Neuronal stem cell (in vitro differentiated cells): ENCODE measurements at regions not wholly inside any gene's neighbourhood (a gene's known extent, or its start where the extent isn't known, plus 50 kb on each side); places are given as distances from the start of the nearest gene placed in this dataset.
"Not testable (repeated sequence)": the region's sequence is repeated elsewhere in the genome, so short reads cannot be mapped to it uniquely, and the experiment has no call there.

ENCODE experiments used
- DNase-seq: peaks from one replicate; pipeline ENCODE4 v3.0.0-alpha.2; 2013; ENCODE audit warnings: low spot score
- H2AFZ ChIP-seq: one replicate; pipeline ENCODE4 v1.6.1; 2013; ENCODE audit warnings: mild to moderate bottlenecking, low read length, inconsistent platforms
- H2AK5ac ChIP-seq: 2 replicates; pipeline ENCODE4 v1.6.1; 2013; ENCODE audit warnings: low read depth, mild to moderate bottlenecking, inconsistent platforms, low read length, moderate library complexity, mixed read lengths
- H2BK120ac ChIP-seq: 2 replicates; pipeline ENCODE4 v1.6.1; 2013; ENCODE audit warnings: low read depth, mild to moderate bottlenecking, inconsistent platforms, low read length, moderate library complexity, mixed read lengths
- H2BK12ac ChIP-seq: one replicate; pipeline ENCODE4 v1.6.1; 2013; ENCODE audit warnings: low read length, inconsistent platforms
- H2BK15ac ChIP-seq: 2 replicates; pipeline ENCODE4 v1.6.1; 2013; ENCODE audit warnings: mild to moderate bottlenecking, low read length, inconsistent platforms, mixed read lengths
- H2BK5ac ChIP-seq: one replicate; pipeline ENCODE4 v1.6.1; 2013; ENCODE audit warnings: inconsistent platforms, mild to moderate bottlenecking, low read length, moderate library complexity
- H3K14ac ChIP-seq: one replicate; pipeline ENCODE4 v1.6.1; 2013; ENCODE audit warnings: low read length, inconsistent platforms
- H3K18ac ChIP-seq: 2 replicates; pipeline ENCODE4 v1.6.1; 2013; ENCODE audit warnings: low read length, inconsistent platforms
- H3K23ac ChIP-seq: 2 replicates; pipeline ENCODE4 v1.6.1; 2013; ENCODE audit warnings: low read depth, mild to moderate bottlenecking, mixed read lengths, low read length, inconsistent platforms; ENCODE audit not compliant: poor library complexity
- H3K27ac ChIP-seq: replicated peaks from 3 replicates; pipeline ENCODE4 v1.5.1; 2013; ENCODE audit warnings: low read length, inconsistent platforms
- H3K27me3 ChIP-seq, 3 experiments: 2 replicates each; pipeline ENCODE4 v1.6.1; 2013; ENCODE audit warnings: low read length in 3 of 3, mild to moderate bottlenecking in 2 of 3, inconsistent platforms in 1 of 3, low read depth in 1 of 3, mixed read lengths in 1 of 3, moderate library complexity in 1 of 3; ENCODE audit not compliant: control insufficient read depth in 3 of 3, insufficient read depth in 3 of 3
- H3K36me3 ChIP-seq, 2 donors: replicated peaks in 1 of 2; 2 replicates each; pipeline ENCODE4 v1.6.1; 2013; ENCODE audit warnings: low read length in 2 of 2; ENCODE audit not compliant: control insufficient read depth in 2 of 2, insufficient read depth in 2 of 2
- H3K4ac ChIP-seq: 2 replicates; pipeline ENCODE4 v1.6.1; 2013; ENCODE audit warnings: inconsistent platforms, mild to moderate bottlenecking, low read length, moderate library complexity
- H3K4me1 ChIP-seq, 2 donors: 1 replicate in 1 of 2; 2 replicates in 1 of 2; pipeline ENCODE4 v1.6.1; 2013; ENCODE audit warnings: low read length in 2 of 2, low read depth in 1 of 2; ENCODE audit not compliant: control insufficient read depth in 2 of 2, insufficient read depth in 1 of 2
- H3K4me2 ChIP-seq: one replicate; pipeline ENCODE4 v1.6.1; 2013; ENCODE audit warnings: mild to moderate bottlenecking, low read length, inconsistent platforms; ENCODE audit not compliant: insufficient read depth, poor library complexity, severe bottlenecking
- H3K4me3 ChIP-seq, 2 donors: 2 replicates each; pipeline ENCODE4 v1.5.1; 2013; ENCODE audit warnings: low read length in 2 of 2, mild to moderate bottlenecking in 2 of 2, inconsistent platforms in 1 of 2, moderate library complexity in 1 of 2
- H3K79me1 ChIP-seq: one replicate; pipeline ENCODE4 v1.6.1; 2013; ENCODE audit warnings: low read depth, mild to moderate bottlenecking, inconsistent platforms, low read length, moderate library complexity
- H3K9ac ChIP-seq: one replicate; pipeline ENCODE4 v1.6.1; 2013; ENCODE audit warnings: mild to moderate bottlenecking, low read depth, low read length, inconsistent platforms; ENCODE audit not compliant: poor library complexity
- H3K9me3 ChIP-seq, 2 donors: replicated peaks in 1 of 2; 2 replicates each; pipeline versions ENCODE3 to v1.6.1; 2013; ENCODE audit warnings: low read length in 2 of 2, mild to moderate bottlenecking in 2 of 2, inconsistent platforms in 1 of 2, low read depth in 1 of 2, mixed read lengths in 1 of 2, moderate library complexity in 1 of 2; ENCODE audit not compliant: control insufficient read depth in 2 of 2, insufficient read depth in 1 of 2
- H4K8ac ChIP-seq: one replicate; pipeline ENCODE4 v1.6.1; 2013; ENCODE audit warnings: low read depth, mild to moderate bottlenecking, inconsistent platforms, low read length, moderate library complexity
- H4K91ac ChIP-seq: one replicate; pipeline ENCODE4 v1.6.1; 2013; ENCODE audit warnings: low read length, low read depth, mild to moderate bottlenecking, inconsistent platforms; ENCODE audit not compliant: poor library complexity
- WGBS, 2 donors: extraction: QIAGEN DNeasy Blood & Tissue Kit; methylation state at CpG; one replicate each; pipeline ENCODE4 v1.1.7; 2013; ENCODE audit warnings: missing lambda C conversion rate in 2 of 2, mixed read lengths in 1 of 2; ENCODE audit not compliant: insufficient read length in 2 of 2, insufficient replicate concordance in 1 of 2; ENCODE audit errors: extremely low coverage in 2 of 2; 5-methylcytosine and 5-hydroxymethylcytosine counted together

GRCh38 chr6:109910571-109910970 lies 67.5 kb upstream of the GPR6 start:
- no peaks in the 10 kb centered on the region for H3K79me1 ChIP-seq
- H3K36me3 ChIP-seq: no peaks in the 10 kb centered on the region
- no peak overlapping the region for H2BK12ac ChIP-seq
- H3K9me3 ChIP-seq: no peaks in the 10 kb centered on the region
- no peak overlapping the region for H3K4ac ChIP-seq
- no peak overlapping the region for H3K4me3 ChIP-seq
- H2BK120ac ChIP-seq: no peak overlapping the region
- WGBS, 2 donors: no CpG with 5 or more reads among the region's 1 CpG
- H2BK15ac ChIP-seq: no peak overlapping the region
- H3K4me2 ChIP-seq: no peak overlapping the region
- peaks cover 0 to 13% (median 0%) of the 10 kb centered on the region in 3 experiments for H3K27me3 ChIP-seq
- no peak overlapping the region for H4K91ac ChIP-seq
- no peak overlapping the region for H4K8ac ChIP-seq
- H3K4me1 ChIP-seq: peaks cover 0 to 2% of the 10 kb centered on the region in 2 donors
- H3K9ac ChIP-seq: no peak overlapping the region
- H2AFZ ChIP-seq: no peak overlapping the region
- no peak overlapping the region for H3K18ac ChIP-seq
- H2BK5ac ChIP-seq: no peak overlapping the region
- no peak overlapping the region for H3K14ac ChIP-seq
- no peak overlapping the region for H2AK5ac ChIP-seq
- no peak overlapping the region for H3K23ac ChIP-seq
- DNase-seq: no peak
- H3K27ac ChIP-seq: no peak overlapping the region

GRCh38 chr6:109912118-109912517 lies 66.0 kb upstream of the GPR6 start:
- Histone ChIP-seq H3K4me1 (peaks cover 0 to 2% of the 10 kb centered on the region in 2 donors), H3K4ac (no peak overlapping the region), H2AFZ (no peak overlapping the region), H3K9me3 (no peaks in the 10 kb centered on the region), H3K79me1 (no peaks in the 10 kb centered on the region), H4K8ac (no peak overlapping the region), H3K9ac (no peak overlapping the region), H3K36me3 (no peaks in the 10 kb centered on the region), H4K91ac (no peak overlapping the region), H3K27ac (no peak overlapping the region), H2BK5ac (no peak overlapping the region), H3K14ac (no peak overlapping the region), H2BK12ac (no peak overlapping the region), H3K18ac (no peak overlapping the region), H2BK120ac (no peak overlapping the region), H2AK5ac (no peak overlapping the region), H3K4me2 (no peak overlapping the region), H3K27me3 (peaks cover 0 to 13% (median 0%) of the 10 kb centered on the region in 3 experiments), H3K23ac (no peak overlapping the region), H3K4me3 (no peak overlapping the region), H2BK15ac (no peak overlapping the region)
- DNase-seq: no peak
- WGBS, 2 donors: no CpG with 5 or more reads among the region's 3 CpGs

GRCh38 chr6:109912952-109913351 lies 65.2 kb upstream of the GPR6 start:
- Histone ChIP-seq H2BK5ac (no peak overlapping the region), H3K23ac (no peak overlapping the region), H3K9me3 (no peaks in the 10 kb centered on the region), H3K18ac (no peak overlapping the region), H3K9ac (no peak overlapping the region), H2AK5ac (no peak overlapping the region), H3K4me1 (peaks cover 0 to 2% of the 10 kb centered on the region in 2 donors), H3K4me2 (no peak overlapping the region), H4K8ac (no peak overlapping the region), H3K36me3 (no peaks in the 10 kb centered on the region), H3K4ac (no peak overlapping the region), H3K4me3 (no peak overlapping the region), H2AFZ (no peak overlapping the region), H3K14ac (no peak overlapping the region), H3K79me1 (no peaks in the 10 kb centered on the region), H3K27me3 (peaks cover 0 to 13% (median 0%) of the 10 kb centered on the region in 3 experiments), H3K27ac (no peak overlapping the region), H2BK12ac (no peak overlapping the region), H2BK15ac (no peak overlapping the region), H2BK120ac (no peak overlapping the region), H4K91ac (no peak overlapping the region)
- no CpG with 5 or more reads among the region's 3 CpGs for WGBS, 2 donors
- no peak for DNase-seq

- H3K23ac ChIP-seq, H3K9me3 ChIP-seq: not testable (repeated sequence)
These were observed 62.4 kb upstream of the GPR6 start for GRCh38 chr6:109915748-109916147.

More at GRCh38 chr6:109915748-109916147, 62.4 kb upstream of the GPR6 start:
- H2BK12ac ChIP-seq, H2BK5ac ChIP-seq, H3K4ac ChIP-seq, H2BK120ac ChIP-seq, H4K91ac ChIP-seq, H3K79me1 ChIP-seq, H4K8ac ChIP-seq, H3K4me1 ChIP-seq, H3K14ac ChIP-seq, H3K18ac ChIP-seq, H3K4me3 ChIP-seq, DNase-seq, H3K27me3 ChIP-seq, H3K9ac ChIP-seq, H3K27ac ChIP-seq, H2BK15ac ChIP-seq, H3K36me3 ChIP-seq, H2AK5ac ChIP-seq, H3K4me2 ChIP-seq, H2AFZ ChIP-seq: not testable (repeated sequence)
- no CpG with 5 or more reads among the region's 1 CpG for WGBS, 2 donors
